HG02973 (cell line): ENCODE measurements at regions not wholly inside any gene's neighbourhood (a gene's known extent, or its start where the extent isn't known, plus 50 kb on each side); places are given as distances from the start of the nearest gene placed in this dataset.
"Not testable (repeated sequence)": the region's sequence is repeated elsewhere in the genome, so short reads cannot be mapped to it uniquely, and the experiment has no call there.

Experiments used
- ATAC-seq: cut with Tn5 transposase; IDR thresholded peaks from one replicate; pipeline ENCODE4 v1.9.1; 2021; ENCODE audit warnings: moderate library complexity; ENCODE audit not compliant: unreplicated experiment

DNA sequence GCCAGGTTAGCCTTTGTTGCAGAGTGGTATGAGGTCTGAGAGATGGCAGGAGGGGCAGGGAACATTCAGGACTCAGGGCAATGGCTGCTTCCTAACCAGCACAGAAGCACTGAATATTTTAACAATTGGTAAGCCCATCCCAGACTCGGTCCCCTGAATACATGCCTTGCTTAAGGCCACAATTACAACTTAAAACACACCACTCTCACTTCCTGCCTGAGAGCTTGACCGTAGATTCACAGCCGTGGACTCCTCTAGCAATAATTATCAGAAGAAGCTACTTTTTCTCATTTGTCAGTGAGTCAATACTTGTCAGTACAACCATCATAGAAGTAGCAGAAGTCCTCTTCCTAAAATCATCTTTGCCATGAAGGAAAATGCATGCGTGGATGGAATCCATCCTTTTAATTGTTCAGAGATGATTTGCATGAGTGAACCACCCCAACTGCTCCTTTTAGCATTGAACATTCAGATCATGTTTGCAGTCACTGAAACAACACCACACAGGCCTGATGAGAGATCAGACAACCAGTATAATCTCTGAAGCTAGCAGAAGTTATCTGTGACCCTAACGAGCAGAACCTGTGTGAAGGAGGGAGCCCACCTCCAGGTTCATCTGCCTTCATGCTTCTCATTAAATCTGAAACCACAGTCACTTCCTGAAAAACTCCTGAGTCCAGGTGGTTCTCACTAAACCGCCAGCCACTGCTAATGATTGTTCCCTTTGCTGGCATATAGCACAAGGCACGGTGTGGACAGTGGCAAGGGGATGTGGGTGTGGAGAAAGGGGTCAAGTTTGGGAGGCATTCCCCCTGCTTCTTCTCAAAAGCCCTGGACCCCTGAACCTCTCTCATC, 333.9 kb upstream of the CNR1 start:
- peak; percentile 72 for ATAC-seq

GRCh38 chr6:88499436-88499835, 333.3 kb upstream of the CNR1 start:
- no peak for ATAC-seq

GRCh38 chr6:88497403-88497802, 331.3 kb upstream of the CNR1 start:
- ATAC-seq: not testable (repeated sequence)

DNA sequence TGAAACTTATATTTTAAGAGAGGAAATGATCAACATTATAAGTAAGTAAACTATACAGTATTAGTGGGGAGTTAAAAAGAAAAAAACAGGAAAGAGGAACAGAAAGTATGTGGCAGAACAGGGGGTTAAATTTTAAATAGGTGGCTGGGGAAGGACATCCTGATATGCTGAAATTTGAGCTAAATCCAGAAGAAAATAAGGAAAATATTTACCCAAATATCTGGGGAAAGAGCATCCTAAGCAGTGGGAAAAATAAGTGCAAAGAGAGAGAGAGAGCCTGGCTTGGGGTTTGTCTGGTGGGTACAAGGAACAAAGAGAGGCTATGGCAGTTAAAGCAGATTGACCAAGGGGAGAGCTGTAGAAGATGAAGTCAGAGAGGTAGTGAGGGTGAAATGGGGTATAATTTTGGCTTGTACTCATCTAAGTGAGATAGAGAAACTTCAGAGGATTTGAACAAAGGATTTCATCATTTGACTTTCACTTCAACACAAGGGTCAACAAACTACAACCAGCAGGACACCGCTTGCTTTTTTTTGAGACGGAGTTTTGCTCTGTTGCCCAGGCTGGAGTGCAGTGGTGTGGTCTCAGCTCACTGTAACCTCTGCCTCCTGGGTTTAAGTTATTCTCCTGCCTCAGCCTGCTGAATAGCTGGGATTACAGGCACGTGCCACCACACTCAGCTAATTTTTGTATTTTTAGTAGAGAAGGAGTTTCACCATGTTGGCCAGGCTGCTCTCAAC, 328.4 kb upstream of the CNR1 start:
- ATAC-seq: peak; percentile 50

GRCh38 chr6:88493717-88494116, 327.6 kb upstream of the CNR1 start:
- ATAC-seq: peak; percentile 51

GRCh38 chr6:88492824-88493223, 326.7 kb upstream of the CNR1 start:
- no peak for ATAC-seq

GRCh38 chr6:88492241-88492640, 326.1 kb upstream of the CNR1 start:
- ATAC-seq: no peak

GRCh38 chr6:88491266-88491880, 325.2 kb upstream of the CNR1 start:
- no peak for ATAC-seq

GRCh38 chr6:88490908-88491264, 324.7 kb upstream of the CNR1 start:
- ATAC-seq: no peak

GRCh38 chr6:88490195-88490907, 324.2 kb upstream of the CNR1 start:
- no peak for ATAC-seq

DNA sequence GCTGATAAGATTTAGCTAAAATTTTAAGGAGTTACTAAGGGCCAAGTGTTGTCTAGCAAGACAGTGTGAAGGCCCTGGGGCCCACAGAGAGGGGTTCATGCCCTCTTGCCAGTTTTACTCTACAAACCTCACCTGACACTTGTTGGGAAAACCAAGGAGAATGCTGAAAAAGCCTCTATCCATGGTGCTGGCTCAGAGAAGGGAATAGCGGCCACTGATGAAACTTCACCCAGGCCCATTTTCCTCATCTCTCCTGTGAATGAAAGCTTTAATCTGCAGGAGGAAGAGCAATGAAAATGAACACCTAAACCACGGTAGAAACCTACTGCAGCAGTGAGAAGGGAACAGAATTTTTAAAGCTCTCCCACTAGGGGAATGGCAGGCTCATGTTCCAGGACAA, 317.3 kb upstream of the CNR1 start:
- no peak for ATAC-seq

DNA sequence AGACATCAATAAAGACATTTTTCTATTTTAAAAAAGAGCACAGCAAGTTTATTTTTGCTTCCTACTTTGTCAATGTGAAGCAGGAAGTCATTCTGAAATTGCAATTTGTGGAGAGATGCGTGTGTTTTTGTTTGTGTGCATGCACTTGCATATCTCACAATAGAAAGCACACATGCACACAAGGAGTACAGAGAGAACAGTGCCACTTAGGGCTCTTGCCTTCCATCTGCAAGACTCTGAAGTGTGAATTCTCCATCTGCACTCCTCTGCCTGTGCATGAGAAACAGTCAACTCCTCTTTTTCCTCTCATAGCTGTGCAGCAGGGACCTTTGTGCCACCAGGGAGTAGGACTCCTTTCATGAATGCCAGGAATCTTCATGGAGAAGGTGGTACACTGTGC, 316.3 kb upstream of the CNR1 start:
- ATAC-seq: no peak

- ATAC-seq: no peak
Measured at GRCh38 chr6:88481519-88481918, 315.4 kb upstream of the CNR1 start.

DNA sequence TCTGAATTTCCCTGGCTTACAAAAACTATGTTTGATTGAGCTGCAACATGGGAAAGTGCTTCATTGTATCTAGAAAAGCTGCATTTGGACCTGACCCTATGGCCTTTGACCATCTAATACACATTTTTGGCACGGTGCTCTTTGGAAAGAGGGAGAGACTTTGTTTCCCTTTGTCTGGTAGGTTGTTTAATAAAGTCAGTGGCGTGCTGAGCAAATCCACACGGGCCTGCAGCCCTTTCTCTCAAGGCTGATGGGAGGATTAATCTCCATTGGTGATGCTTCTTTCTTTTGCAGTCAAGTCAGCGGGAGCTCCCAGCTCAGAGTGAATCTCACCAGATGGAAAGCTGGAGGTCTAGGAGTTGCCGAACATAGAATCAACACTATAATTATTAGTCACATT, 314.7 kb upstream of the CNR1 start:
- ATAC-seq: no peak

DNA sequence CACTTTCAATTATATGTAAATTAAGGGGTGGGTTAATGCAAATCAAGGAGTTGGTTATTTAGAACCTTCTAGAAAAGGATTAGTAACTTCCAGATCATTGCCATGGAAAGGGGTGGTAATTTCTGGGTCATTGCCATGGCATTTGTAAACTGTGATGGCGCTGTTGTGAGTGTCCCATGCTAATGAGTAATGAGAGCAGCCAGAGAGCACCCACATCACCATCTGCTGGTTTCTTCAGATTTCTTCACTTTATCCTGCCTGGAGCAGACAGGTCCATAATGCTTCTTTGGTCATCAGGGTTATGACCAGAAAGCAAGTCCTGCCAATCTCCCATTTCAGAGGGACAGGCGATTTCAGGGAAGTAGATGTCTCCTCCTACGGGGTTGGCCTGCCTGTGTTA, 311.3 kb upstream of the CNR1 start:
- no peak for ATAC-seq

DNA sequence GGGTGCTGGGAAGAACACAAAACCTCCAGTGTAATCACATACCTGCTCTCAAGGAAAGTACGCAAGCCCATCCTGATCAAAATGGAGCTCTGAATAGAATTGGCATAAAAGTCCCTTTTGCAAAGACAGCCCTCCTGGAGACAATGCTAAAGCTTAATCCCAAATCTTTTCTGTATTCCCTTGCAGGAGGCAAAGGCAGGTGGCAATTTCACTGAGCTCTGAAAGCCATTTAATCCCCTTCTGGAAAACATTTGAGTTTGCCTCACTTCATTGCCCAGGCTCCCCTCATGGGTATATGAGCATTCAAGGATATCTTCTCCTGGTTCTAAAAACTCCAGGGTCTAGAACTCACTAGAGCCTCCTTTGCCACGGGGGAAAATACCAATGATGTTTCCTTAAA, 310.2 kb upstream of the CNR1 start:
- ATAC-seq: no peak

- no peak for ATAC-seq
Measured at GRCh38 chr6:88474720-88475119, 308.6 kb upstream of the CNR1 start.

DNA sequence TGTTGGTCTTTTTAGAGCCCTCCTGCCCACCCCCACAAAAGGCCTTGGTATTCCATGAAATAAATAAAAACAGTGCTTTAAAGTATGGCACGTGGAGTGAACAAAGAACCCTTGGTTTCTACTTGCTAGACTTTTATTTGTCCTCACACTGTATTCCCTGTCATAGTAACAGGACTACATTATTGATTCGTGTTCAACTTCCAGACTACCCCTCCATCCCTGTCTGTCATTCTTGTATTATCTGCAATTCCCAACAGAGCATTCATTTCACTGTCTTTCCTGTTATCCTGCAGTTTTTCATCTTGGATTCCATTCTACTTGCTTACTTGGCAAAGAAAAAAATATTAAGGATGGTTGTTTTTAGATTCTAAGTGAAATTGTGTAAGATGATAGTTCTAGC, 307.4 kb upstream of the CNR1 start:
- ATAC-seq: no peak

DNA sequence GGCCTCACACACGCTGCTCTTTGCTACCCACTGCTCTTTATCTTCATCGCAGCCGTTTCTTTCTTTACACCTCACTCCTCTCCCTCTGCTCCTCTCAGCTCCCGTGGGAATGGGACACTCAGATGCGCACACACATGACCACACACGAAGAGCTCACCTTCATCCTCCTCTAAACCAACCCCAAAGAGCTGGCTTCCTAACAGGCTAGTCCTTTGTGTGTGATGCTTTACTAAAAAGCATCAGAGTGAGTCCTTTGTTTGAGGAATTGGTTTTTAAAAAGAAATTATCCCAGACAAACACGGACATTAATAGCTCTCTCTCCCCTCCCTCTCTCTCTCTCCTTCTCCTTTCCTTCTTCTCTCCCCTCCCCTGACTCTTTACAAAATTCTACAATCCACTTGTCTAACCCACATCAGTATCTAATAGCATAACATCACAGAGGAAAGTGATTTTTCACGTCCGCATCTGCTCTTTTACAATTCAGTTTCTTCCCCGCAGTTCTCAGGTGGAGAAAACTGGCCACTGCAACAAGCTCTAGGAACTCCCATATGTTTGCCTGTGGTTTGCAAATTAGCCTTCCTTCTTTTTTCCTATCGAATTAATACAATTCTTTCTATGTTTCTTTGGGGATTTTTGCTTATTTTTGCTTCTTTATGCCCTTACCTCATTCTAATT, 306.8 kb upstream of the CNR1 start:
- no peak for ATAC-seq

DNA sequence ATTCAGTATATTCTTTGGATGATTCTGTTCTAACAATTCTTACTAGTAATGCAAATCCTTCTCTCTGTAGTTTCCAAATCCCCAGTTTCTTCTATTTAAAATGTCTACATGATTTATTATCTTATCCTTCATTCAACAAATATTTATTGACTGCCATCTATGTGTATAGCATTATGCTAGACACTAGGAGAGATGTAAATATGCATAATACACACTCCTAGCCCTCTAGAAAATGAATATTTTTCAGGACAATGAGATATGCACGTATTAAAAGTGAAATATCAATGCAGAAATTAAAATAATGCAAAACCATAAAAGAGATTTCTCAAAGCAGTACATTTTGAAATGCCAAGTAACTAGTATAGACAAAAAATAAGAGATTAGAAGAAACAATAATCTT, 293.5 kb upstream of the CNR1 start:
- no peak for ATAC-seq

DNA sequence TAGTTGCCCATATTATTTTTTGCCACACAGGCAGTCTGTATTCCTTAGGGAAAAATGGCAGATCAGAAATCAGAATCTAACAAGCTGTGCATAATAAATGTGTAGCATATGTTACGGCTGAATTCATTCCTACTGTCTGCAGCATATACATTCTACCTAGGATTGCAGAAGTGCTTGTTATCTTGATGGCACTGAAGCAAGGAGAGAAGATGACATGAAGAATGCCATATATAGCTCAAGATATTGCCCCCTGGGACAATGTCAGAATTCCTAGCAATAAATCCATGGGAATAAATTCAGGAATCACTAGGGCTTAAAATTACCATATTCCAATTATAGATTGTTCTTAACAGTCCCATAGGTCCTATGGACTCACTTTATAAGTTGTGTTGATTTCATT, 293.0 kb upstream of the CNR1 start:
- ATAC-seq: no peak
